HCT116 (cell line): ENCODE measurements at regions not wholly inside any gene's neighbourhood (a gene's known extent, or its start where the extent isn't known, plus 50 kb on each side); places are given as distances from the start of the nearest gene placed in this dataset.

ENCODE experiments used
- ATAC-seq: fragments of 200-7000 bp; cut with Tn5 transposase; 2 replicates; pipeline ENCODE4 v1.9.1; 2020; ENCODE audit warnings: mild to moderate bottlenecking, moderate library complexity
- BruUV-seq: library from RNA; stranded (reverse); fragments of 400-500 nt; replicated peaks from 2 replicates; lab custom pipeline; 2021; lab: Mats Ljungman, UMichigan
- CTCF ChIA-PET: fragments of 300-600 bp; sonication (Branson Sonifier 250); formaldehyde crosslinking; loops from one replicate; lab custom pipeline; 2021; ENCODE audit warnings: antibody characterized with exemption; lab: Charles Lee
- POLR2A ChIA-PET: fragments of 300-600, 350-600 bp; sonication (Branson Sonifier 250); formaldehyde crosslinking; loops from one replicate; lab custom pipeline; 2021; ENCODE audit warnings: antibody characterized with exemption; lab: Charles Lee
- RAD21 ChIA-PET, 2 experiments: fragments of 300-600 bp; sonication (Branson Sonifier 250); formaldehyde crosslinking; loops; one replicate each; lab custom pipeline; 2023; ENCODE audit warnings: low total read pairs in 2 of 2; ENCODE audit not compliant: uncharacterized antibody in 2 of 2, unreplicated experiment in 2 of 2, low non-redundant PET in 1 of 2; lab: Charles Lee
- DNase-seq: peaks from one replicate; pipeline ENCODE4 v3.0.0-alpha.2; 2010; ENCODE audit warnings: low read depth, low spot score
- H2AFZ ChIP-seq: fragments of 200-600 bp; shearing (Covaris generic), sonication (generic); 2 replicates; pipeline ENCODE4 v1.6.1; 2017; ENCODE audit warnings: low read depth, mixed run types, mixed read lengths, antibody characterized with exemption, low read length; ENCODE audit not compliant: poor library complexity, severe bottlenecking
- H3K27ac ChIP-seq: 2 replicates; pipeline ENCODE4 v1.5.1; 2012; ENCODE audit warnings: low read depth, low read length
- H3K27me3 ChIP-seq: fragments of 200-600 bp; sonication (generic); 2 replicates; pipeline ENCODE4 v1.6.1; 2016; ENCODE audit warnings: mixed run types, low read length, mixed read lengths; ENCODE audit not compliant: insufficient read depth
- H3K36me3 ChIP-seq, 2 experiments: fragments of 200-500 bp in 1 of 2; fragments of 200-600 bp in 1 of 2; sonication (Bioruptor generic) in 1 of 2; sonication (generic) in 1 of 2; 2 replicates each; pipeline versions ENCODE4 v1.5.1 to v1.6.1; 2014 to 2016; ENCODE audit warnings: low read length in 2 of 2, inconsistent platforms in 1 of 2, mixed read lengths in 1 of 2, mixed run types in 1 of 2; ENCODE audit not compliant: insufficient read depth in 2 of 2, control insufficient read depth in 1 of 2
- H3K4me1 ChIP-seq, 2 experiments: fragments of 200-600 bp in 1 of 2; sonication (generic) in 1 of 2; 2 replicates each; pipeline versions ENCODE4 v1.5.1 to v1.6.1; 2012 to 2017; ENCODE audit warnings: low read length in 2 of 2, inconsistent platforms in 1 of 2, mild to moderate bottlenecking in 1 of 2, mixed read lengths in 1 of 2, mixed run types in 1 of 2, moderate library complexity in 1 of 2; ENCODE audit not compliant: insufficient read depth in 2 of 2, control insufficient read depth in 1 of 2
- H3K4me2 ChIP-seq: fragments of 200-600 bp; sonication (generic); 2 replicates; pipeline ENCODE4 v1.6.1; 2017; ENCODE audit warnings: mixed run types, low read length, mixed read lengths
- H3K4me3 ChIP-seq, 2 experiments: fragments of 200-600 bp in 1 of 2; sonication (generic) in 1 of 2; replicated peaks in 1 of 2; 2 replicates each; pipeline ENCODE4 v1.5.1; 2011 to 2016; ENCODE audit warnings: low read length in 2 of 2, control low read depth in 1 of 2, low read depth in 1 of 2, mild to moderate bottlenecking in 1 of 2, mixed read lengths in 1 of 2, mixed run types in 1 of 2
- H3K79me2 ChIP-seq: fragments of 200-600 bp; sonication (generic); 2 replicates; pipeline ENCODE4 v1.6.1; 2017; ENCODE audit warnings: mild to moderate bottlenecking, mixed run types, low read length, moderate library complexity, mixed read lengths; ENCODE audit not compliant: insufficient read depth
- H3K9ac ChIP-seq: fragments of 200-600 bp; sonication (generic); 2 replicates; pipeline ENCODE4 v1.6.1; 2016; ENCODE audit warnings: low read length, mixed read lengths
- H3K9me2 ChIP-seq: fragments of 200-600 bp; sonication (generic), shearing (Covaris generic); 2 replicates; pipeline ENCODE4 v1.6.1; 2017; ENCODE audit warnings: mixed run types, mild to moderate bottlenecking, moderate library complexity; ENCODE audit not compliant: insufficient read depth
- H3K9me3 ChIP-seq, 2 experiments: fragments of 200-500 bp in 1 of 2; fragments of 200-600 bp in 1 of 2; sonication (Bioruptor generic) in 1 of 2; sonication (generic) in 1 of 2; 2 replicates each; pipeline ENCODE4 v1.6.1; 2014 to 2017; ENCODE audit warnings: low read length in 2 of 2, mixed read lengths in 2 of 2, inconsistent platforms in 1 of 2, low read depth in 1 of 2, mild to moderate bottlenecking in 1 of 2, mixed run types in 1 of 2, moderate library complexity in 1 of 2; ENCODE audit not compliant: control insufficient read depth in 1 of 2, insufficient read depth in 1 of 2
- H4K20me1 ChIP-seq: fragments of 200-600 bp; sonication (generic), shearing (Covaris generic); 2 replicates; pipeline ENCODE4 v1.6.1; 2017; ENCODE audit warnings: mixed run types, mild to moderate bottlenecking, moderate library complexity; ENCODE audit not compliant: insufficient read depth
- CBX3 ChIP-seq: IDR thresholded peaks from 2 replicates; pipeline ENCODE4 v1.6.1; 2012; ENCODE audit warnings: low read depth
- CEBPB ChIP-seq: IDR thresholded peaks from 2 replicates; pipeline ENCODE4 v1.6.1; 2012; ENCODE audit warnings: low read depth
- EGR1 ChIP-seq: IDR thresholded peaks from 2 replicates; pipeline ENCODE4 v1.6.1; 2012; ENCODE audit warnings: low read depth
- EZH2 ChIP-seq: fragments of 200-600 bp; sonication (generic); IDR thresholded peaks from 2 replicates; pipeline ENCODE4 v1.6.1; 2017; ENCODE audit warnings: antibody characterized with exemption, mixed run types
- EZH2phosphoT487 ChIP-seq: fragments of 200-600 bp; IDR thresholded peaks from 2 replicates; pipeline ENCODE4 v1.6.1; 2018; ENCODE audit warnings: antibody characterized with exemption, borderline replicate concordance
- JUND ChIP-seq: IDR thresholded peaks from 2 replicates; pipeline ENCODE4 v1.6.1; 2012
- POLR2AphosphoS5 ChIP-seq: IDR thresholded peaks from 2 replicates; pipeline ENCODE4 v1.6.1; 2011; ENCODE audit warnings: mild to moderate bottlenecking, low read depth, low read length, moderate library complexity
- RAD21 ChIP-seq: IDR thresholded peaks from 2 replicates; pipeline ENCODE4 v1.6.1; 2012; ENCODE audit warnings: low read depth, mild to moderate bottlenecking
- REST ChIP-seq: IDR thresholded peaks from 2 replicates; pipeline ENCODE4 v1.6.1; 2012; ENCODE audit warnings: low read depth
- SIN3A ChIP-seq: IDR thresholded peaks from 2 replicates; pipeline ENCODE4 v1.6.1; 2012; ENCODE audit warnings: low read depth
- SP1 ChIP-seq: IDR thresholded peaks from 2 replicates; pipeline ENCODE4 v1.6.1; 2012; ENCODE audit warnings: low read depth
- SRF ChIP-seq: IDR thresholded peaks from 2 replicates; pipeline ENCODE4 v1.6.1; 2012; ENCODE audit warnings: low read depth
- YY1 ChIP-seq: IDR thresholded peaks from 2 replicates; pipeline ENCODE4 v1.6.1; 2011; ENCODE audit warnings: low read length, low read depth, moderate library complexity, mild to moderate bottlenecking; ENCODE audit not compliant: insufficient replicate concordance; ENCODE audit errors: extremely low read depth
- ZFX ChIP-seq: fragments of 450-650 bp; IDR thresholded peaks from 2 replicates; pipeline ENCODE4 v1.6.1; 2017
- ZNF274 ChIP-seq: fragments of 200-500 bp; sonication (Bioruptor generic); IDR thresholded peaks from 2 replicates; pipeline ENCODE4 v1.6.1; 2014; ENCODE audit warnings: mild to moderate bottlenecking, low read depth, low read length, inconsistent platforms
- intact Hi-C: fragments of 100-400 bp; cut with micrococcal nuclease; formaldehyde crosslinking; loops from 2 replicates; pipeline ENCODE4 v1.10.0; 2022
- TF ChIP-seq, protein P1 (sequence below): IDR thresholded peaks from 2 replicates; pipeline ENCODE4 v1.6.1; 2011; ENCODE audit warnings: mild to moderate bottlenecking, low read length, moderate library complexity; ENCODE audit not compliant: insufficient replicate concordance; ENCODE audit errors: extremely low read depth
- TF ChIP-seq, protein P2 (sequence below): IDR thresholded peaks from 2 replicates; pipeline ENCODE4 v1.6.1; 2012
- TF ChIP-seq, protein P3 (sequence below): IDR thresholded peaks from 2 replicates; pipeline ENCODE4 v1.6.1; 2012
- TF ChIP-seq, protein P4 (sequence below), 3 experiments: fragments of 200-600 bp in 1 of 3; sonication (generic) in 1 of 3; IDR thresholded peaks in 2 of 3; conservative IDR thresholded peaks in 1 of 3; 2 replicates each; pipeline ENCODE4 v1.5.1; 2012 to 2017; ENCODE audit warnings: low read depth in 2 of 3, low read length in 2 of 3, antibody characterized with exemption in 1 of 3, borderline replicate concordance in 1 of 3, control low read depth in 1 of 3, mild to moderate bottlenecking in 1 of 3, mixed read lengths in 1 of 3, mixed run types in 1 of 3, moderate library complexity in 1 of 3; ENCODE audit not compliant: insufficient read depth in 1 of 3

DNA sequence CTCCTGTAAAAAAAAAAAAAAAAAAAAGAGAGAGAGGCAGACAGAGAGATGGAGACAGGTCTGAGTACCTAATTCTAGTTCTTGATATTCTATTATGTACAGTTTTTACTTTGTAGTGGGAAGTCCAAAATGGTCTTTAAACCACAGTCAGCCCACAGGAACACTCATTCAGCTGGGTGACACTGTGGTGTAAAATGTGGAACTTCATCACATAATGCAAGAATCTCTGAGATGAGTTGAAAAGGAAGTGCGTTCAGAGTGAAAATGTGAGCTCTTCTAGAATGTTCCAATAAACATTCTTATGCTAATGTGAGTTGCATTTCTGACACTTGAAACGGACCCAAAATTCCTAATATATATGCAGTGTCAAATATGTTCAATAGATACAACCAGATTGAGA lies 972.1 kb downstream of the CDH11 start:
- Histone ChIP-seq H3K79me2 (no peaks in the 10 kb centered on the region), H3K27ac (no peak overlapping the region), H3K27me3 (no peaks in the 10 kb centered on the region), H3K9me3 (peaks cover 14 to 25% of the 10 kb centered on the region in 2 experiments; a peak in 2 of 4 replicates), H3K4me2 (no peak overlapping the region), H3K36me3 (no peaks in the 10 kb centered on the region), H2AFZ (no peak overlapping the region), H4K20me1 (no peaks in the 10 kb centered on the region), H3K9me2 (no peaks in the 10 kb centered on the region), H3K4me1 (no peaks in the 10 kb centered on the region), H3K4me3 (no peak overlapping the region), H3K9ac (no peak overlapping the region)
- RAD21 ChIA-PET: no interaction called here
- intact Hi-C loops: no loop called here
- DNase-seq (no peak), ATAC-seq (no peak)
- no TSS peak for BruUV-seq
- no peak for TF ChIP-seq JUND
- TF ChIP-seq REST: no peak
- no peak for TF ChIP-seq CBX3
- TF ChIP-seq POLR2AphosphoS5: no peak
- TF ChIP-seq ZFX: no peak
- TF ChIP-seq SRF: no peak
- TF ChIP-seq, protein P1, sequence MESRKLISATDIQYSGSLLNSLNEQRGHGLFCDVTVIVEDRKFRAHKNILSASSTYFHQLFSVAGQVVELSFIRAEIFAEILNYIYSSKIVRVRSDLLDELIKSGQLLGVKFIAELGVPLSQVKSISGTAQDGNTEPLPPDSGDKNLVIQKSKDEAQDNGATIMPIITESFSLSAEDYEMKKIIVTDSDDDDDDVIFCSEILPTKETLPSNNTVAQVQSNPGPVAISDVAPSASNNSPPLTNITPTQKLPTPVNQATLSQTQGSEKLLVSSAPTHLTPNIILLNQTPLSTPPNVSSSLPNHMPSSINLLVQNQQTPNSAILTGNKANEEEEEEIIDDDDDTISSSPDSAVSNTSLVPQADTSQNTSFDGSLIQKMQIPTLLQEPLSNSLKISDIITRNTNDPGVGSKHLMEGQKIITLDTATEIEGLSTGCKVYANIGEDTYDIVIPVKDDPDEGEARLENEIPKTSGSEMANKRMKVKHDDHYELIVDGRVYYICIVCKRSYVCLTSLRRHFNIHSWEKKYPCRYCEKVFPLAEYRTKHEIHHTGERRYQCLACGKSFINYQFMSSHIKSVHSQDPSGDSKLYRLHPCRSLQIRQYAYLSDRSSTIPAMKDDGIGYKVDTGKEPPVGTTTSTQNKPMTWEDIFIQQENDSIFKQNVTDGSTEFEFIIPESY: no peak
- TF ChIP-seq EGR1: no peak
- no peak for TF ChIP-seq SP1
- no peak for TF ChIP-seq EZH2
- TF ChIP-seq ZNF274: no peak
- TF ChIP-seq CEBPB: no peak
- no peak for TF ChIP-seq RAD21
- no peak for TF ChIP-seq SIN3A
- no peak for TF ChIP-seq EZH2phosphoT487
- TF ChIP-seq, protein P2, sequence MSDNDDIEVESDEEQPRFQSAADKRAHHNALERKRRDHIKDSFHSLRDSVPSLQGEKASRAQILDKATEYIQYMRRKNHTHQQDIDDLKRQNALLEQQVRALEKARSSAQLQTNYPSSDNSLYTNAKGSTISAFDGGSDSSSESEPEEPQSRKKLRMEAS: no peak
- no peak for TF ChIP-seq YY1
- TF ChIP-seq, protein P3, sequence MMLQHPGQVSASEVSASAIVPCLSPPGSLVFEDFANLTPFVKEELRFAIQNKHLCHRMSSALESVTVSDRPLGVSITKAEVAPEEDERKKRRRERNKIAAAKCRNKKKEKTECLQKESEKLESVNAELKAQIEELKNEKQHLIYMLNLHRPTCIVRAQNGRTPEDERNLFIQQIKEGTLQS: no peak
- TF ChIP-seq, protein P4, sequence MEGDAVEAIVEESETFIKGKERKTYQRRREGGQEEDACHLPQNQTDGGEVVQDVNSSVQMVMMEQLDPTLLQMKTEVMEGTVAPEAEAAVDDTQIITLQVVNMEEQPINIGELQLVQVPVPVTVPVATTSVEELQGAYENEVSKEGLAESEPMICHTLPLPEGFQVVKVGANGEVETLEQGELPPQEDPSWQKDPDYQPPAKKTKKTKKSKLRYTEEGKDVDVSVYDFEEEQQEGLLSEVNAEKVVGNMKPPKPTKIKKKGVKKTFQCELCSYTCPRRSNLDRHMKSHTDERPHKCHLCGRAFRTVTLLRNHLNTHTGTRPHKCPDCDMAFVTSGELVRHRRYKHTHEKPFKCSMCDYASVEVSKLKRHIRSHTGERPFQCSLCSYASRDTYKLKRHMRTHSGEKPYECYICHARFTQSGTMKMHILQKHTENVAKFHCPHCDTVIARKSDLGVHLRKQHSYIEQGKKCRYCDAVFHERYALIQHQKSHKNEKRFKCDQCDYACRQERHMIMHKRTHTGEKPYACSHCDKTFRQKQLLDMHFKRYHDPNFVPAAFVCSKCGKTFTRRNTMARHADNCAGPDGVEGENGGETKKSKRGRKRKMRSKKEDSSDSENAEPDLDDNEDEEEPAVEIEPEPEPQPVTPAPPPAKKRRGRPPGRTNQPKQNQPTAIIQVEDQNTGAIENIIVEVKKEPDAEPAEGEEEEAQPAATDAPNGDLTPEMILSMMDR (IDR thresholded peaks at IDR 0.05 in 2 of 3, conservative IDR thresholded peaks at IDR 0.05 in 1 of 3; ENCODE audit: borderline replicate concordance in 1 of 3, insufficient read depth in 1 of 3, low read depth in 2 of 3, low read length in 2 of 3): no peak
- POLR2A ChIA-PET: no interaction called here
- CTCF ChIA-PET: no interaction called here
